ENCODE measurements at regions not wholly inside any gene's neighbourhood (a gene's known extent, or its start where the extent isn't known, plus 50 kb on each side); places are given as distances from the start of the nearest gene placed in this dataset.
"Not testable (repeated sequence)": the region's sequence is repeated elsewhere in the genome, so short reads cannot be mapped to it uniquely, and the experiment has no call there.

DNA sequence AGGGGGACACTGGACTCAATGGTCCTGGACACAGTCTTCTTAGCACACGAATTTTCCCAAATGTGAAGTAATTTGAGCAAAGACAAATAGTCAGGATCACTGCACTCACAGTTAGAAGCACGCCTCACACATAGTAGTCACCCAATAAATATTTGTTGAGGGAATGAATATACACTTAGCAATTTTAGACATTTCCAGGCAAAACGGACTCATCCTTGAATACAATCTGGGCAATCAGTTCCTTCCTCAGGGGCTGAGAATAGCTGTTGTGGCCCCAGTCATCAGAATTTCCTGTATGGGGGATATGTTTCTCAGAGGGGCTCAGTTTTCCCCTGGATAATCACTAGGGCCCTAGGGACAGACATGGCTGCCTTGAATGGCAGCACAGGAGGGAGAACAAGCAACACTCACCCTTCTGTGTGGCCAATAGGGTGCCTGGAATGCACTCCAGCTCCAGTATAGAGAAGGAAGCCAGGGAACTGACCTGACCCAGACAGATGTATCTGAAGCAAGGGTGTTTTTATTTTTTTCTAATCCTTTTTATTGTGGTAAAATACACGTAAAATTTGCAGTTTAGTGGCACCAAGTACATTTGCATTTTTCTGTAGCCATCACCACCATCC lies 282.7 kb upstream of the ZNF32 start:
- DNase-seq (ENCODE audit: low spot score), result no peak

DNA sequence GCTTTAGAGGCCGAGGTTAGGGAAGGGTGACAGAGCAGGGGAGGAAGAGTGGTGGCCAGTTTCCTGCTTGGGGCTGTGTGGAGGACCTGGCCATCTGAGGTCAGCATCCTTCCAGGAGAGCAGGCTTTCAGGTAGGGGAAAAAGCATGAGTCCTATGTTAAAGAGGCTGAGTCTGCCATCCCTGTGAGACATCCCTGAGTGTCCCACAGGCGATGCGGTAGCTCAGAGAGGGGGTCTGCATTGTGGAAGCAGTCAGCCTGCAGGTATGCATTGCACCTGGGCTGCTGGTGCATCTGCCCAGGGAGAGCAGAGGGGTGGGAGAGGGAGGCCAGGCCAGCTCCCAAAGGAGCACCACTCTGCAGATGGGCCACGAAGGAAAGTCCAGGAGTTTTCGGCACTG lies 282.1 kb upstream of the ZNF32 start:
- no peak for DNase-seq (ENCODE audit: low spot score)

DNA sequence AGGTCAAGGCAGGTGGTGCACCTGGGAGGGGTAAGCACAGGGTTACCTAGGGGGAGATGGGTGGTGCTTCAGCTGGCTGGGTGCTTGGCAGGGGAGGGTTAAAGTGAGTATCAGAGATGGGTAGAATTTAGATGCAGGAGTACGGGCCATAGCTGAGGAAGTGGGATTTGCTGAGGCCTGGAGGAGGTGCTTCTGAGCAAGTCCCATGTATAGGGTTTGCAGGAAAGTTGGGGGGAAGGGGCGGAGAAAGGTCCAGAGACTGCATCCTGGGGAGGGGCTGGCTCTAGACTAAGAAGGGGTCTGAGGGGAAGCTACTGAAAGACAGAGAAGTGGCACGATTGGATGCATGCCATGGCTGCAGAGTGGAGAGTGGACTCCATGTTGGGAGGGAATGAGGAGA lies 281.6 kb upstream of the ZNF32 start:
- no peak for DNase-seq (ENCODE audit: low spot score)

DNA sequence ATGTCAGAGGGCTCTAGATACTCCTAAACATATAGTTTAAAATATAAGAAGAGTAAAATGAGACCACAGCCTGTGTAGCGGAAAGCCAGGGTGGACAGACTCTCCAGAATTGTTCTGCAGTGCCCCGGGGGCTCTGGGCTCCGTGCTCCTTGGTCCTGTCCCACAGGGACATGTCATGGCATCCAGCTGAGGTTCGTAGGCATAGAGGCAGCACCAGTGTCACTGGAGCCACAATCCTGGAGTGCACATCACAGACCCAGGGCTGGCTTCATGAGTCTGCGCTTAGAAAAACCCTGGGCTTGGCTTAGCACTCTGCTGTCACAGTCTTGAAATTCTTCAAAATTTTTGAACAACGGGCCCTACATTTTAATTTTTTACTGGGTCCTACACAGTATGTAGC lies 280.4 kb upstream of the ZNF32 start:
- DNase-seq (ENCODE audit: low spot score), result no peak

DNA sequence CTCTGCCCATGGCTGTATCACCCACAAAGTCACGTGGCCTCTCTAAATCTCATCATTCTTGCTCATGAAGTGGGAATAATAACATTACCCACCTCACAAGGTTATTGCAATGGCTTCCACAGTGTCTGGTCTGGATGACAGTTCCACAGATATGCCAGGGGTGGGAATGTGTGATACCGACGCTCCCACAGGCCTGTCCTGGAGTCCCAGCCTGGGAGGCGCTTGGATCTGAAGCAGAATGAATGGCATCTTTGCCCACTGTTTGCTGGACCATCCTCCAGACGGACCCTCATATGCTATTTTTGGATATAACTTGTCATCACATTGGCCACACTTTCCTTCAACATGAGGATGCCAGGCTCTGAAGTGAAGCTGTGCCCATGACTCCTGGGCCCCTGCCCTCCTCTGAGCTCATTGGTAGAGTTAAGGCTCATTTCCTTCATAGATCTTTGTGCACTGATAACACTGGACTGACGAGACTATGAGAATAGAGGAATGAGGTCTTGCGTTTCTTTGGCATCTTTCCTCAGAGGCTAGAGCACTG lies 279.8 kb upstream of the ZNF32 start:
- DNase-seq (ENCODE audit: low spot score), result no peak

DNA sequence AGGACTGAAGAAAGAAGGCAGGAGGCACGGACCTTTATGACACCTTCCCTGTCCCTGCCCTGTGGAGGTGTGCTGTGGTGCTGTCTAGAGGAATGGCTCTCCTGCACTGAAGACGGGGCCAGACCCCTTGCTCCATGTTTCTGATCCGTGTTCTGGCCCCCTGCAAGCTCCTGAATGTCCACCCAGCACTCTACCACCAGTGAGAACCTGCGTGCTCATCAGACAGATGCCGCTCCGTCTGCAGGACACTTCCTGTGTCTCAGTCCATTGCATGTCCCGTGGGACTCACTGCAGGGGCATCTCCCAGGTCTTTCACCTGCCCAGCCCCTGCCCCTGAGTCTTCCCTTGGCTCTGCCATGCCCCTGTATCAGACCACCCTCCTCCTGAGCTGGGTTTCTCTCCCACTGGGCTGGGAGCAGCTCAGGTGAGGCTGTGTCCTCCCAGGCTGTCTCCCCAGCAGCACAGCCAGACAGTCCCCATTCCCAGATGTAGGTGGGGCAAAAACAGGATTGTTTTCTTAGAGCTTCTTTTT lies 278.3 kb upstream of the ZNF32 start:
- DNase-seq (ENCODE audit: low spot score), result no peak

DNA sequence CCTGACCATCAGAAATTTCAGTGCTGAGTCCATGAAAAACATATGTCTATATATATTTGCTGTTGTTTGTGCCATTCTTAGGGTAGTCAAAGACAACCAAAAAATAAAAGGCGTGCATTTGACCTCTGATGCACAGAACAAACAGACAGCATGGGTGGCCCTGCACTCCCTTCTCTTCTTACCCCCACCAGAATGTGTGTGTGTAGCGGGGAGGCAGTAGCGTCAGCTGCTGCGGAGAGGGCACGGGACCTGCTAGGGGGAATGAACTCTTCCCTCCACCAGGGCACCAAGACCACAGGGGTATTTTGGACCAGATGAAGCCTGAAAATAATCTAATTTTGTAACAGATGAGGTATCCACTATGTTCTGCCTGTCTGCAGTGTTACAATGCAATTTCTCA lies 277.7 kb upstream of the ZNF32 start:
- DNase-seq (ENCODE audit: low spot score), result no peak

DNA sequence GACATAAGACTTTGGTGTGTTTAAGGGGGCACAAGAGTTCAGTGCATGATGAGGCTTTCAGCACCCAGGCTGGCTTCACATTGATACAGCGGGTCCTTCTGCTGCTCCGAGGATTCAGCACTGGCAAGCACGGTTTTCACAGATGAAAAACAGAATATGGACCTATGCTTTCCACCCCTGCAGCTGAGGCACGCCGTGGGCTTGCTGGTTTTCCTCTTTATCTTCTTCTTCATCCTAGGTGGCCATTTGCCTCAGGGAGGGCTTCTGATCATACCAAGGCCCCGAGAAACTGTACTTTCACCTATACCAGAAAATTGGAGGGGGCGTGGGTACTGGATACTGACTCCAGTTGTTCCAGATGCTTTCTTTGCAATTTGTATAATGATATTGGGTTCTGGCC lies 277.1 kb upstream of the ZNF32 start:
- DNase-seq (ENCODE audit: low spot score), result no peak

DNA sequence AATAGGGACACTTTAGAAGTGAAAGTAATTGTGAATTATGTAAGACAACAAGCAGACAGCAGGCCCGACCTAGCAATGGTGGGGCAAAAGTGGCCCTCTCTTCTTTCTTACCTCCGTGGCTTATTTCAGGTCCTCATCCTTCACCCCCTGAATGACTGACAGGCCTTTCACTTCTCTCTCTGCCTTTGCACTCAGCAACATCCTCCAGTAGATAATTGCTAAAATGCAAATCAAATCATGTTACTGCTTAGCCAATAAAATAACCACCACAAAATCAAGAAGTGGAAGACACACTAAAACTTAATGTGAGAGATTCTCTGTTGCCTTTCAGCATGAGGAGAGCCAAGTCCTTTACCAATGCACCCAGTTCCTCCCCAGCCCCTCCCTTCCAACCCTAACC lies 274.6 kb upstream of the ZNF32 start:
- peak; percentile 30 for DNase-seq (ENCODE audit: low spot score)

DNA sequence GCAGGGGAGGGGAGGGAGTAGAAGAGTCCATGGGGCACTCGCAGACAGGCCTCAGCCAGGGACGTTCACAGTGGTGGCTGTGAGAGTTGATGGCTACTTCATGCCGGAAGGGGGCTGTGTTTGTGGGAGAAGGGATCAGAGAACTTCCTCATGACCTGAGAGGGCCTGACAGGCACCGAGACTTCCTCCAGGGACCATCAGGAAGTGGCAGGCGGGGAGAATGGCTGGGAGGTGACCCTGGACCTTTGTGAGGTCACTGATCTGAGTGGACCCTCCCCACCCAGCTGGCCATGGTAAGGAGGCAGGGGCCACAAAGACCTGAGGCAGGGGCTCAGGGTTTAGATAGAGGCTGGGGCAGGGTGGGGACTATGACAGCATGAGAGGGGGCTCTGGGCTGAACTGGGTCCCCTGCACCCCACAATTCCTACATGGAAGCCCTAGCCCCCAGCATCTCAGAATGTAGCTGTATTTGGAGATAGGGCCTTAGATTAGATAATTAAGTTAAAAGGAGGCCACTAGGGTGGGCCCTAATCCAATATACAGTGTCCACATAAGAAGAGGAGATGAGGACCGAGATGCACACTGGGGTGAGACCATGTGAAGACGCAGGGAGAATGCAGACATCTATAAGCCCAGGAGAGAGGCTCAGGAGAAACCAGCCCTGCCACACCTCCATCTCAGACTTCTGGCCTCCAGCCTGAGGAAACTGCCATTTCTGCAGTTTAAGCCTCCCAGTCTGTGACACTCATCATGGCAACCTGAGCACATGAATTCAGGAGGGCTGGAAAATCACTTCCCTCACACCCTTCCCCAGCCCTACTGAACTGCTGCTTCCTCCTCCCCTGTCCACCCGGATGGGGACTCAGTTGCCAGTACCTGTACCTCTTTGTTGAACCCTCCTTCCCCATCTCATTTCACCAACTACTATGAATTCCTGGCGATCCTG lies 273.9 kb upstream of the ZNF32 start:
- DNase-seq (ENCODE audit: low spot score), result no peak

DNA sequence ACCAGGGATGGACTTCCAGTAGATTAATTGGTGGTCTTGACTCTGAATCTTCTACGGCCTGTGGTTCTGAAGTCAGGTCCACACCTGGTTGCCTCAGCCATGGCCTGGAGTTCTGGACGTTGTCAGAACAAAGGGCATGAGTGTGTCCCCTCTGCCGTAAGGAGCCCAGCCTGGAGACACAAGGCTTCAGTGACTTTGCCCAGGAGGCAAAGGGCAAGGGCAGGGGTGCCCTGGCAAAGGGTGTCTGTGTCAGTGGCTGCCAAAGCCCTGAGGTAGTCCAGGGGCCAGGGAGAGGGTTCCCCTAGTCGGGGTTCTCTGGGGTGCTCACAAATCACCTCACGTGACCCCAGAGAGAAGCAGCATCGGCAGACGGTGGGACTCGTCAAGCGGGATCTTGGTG lies 273.2 kb upstream of the ZNF32 start:
- DNase-seq (ENCODE audit: low spot score), result no peak

DNA sequence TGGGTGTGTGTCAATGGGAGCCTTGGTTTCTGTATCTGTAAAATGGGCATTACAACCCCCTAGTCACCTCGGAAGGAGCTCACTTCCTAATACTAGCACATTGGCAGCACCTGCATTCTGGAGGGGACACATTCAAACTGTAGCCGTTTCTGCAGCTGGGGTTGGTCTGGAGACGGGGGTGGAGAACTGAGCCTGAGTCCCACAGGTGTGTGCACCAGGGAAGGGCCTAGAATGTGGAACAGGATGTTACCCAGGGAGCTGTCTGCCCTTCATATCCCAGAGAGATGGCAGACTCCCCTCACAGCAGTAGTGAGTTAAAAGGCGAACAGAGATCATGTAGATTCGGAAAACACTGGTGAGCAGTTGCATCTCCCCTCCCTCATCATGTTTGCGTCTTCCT lies 272.8 kb upstream of the ZNF32 start:
- no peak for DNase-seq (ENCODE audit: low spot score)

DNA sequence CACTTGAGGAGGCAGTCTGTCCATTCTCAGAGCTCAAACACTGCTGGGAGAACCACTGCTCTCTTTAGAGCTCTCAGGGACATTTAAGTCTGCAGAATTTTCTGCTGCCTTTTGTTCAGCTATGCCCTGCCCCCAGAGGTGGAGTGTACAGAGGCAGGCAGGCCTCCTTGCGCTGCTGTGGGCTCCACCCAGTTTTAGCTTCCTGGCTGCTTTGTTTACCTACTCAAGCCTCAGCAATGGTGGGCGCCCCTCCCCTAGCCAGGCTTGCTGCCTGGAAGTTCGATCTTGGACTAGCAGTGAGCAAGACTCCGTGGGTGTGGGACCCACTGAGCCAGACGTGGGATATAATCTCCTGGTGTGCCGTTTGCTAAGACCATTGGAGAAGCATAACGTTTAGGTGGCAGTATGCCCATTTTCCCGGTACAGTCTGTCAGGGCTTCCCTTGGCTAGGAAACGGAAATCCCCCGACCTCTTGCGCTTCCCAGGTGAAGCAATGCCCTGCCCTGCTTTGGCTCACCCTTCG lies 271.6 kb upstream of the ZNF32 start:
- DNase-seq (ENCODE audit: low spot score), result not testable (repeated sequence)

DNA sequence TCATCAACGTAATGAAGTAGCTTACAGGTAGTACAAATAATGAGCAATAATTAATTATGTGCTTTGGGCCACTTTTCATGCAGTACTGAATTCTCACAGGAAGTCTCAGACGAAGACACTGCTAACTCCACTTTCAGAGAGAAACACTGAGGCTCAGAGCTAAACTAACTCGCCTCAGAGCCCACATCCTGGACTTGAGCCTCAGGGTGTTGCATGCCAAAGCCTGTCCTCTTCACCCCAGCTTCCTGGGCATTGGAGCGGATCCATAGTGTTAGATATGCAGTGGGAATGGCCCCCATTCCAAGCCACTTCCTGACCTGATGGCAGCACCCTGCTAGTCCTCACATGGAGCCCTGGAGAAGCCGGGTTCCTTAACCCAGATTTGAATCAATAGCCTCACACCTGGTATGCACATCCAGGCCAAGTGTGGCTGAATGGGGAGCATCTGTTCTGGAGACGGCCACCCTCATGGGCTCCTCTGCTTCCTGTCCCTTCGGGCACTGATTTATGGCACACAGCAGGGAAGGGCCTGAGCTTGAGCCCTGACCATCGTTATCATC lies 265.1 kb upstream of the ZNF32 start:
- no peak for DNase-seq (ENCODE audit: low spot score)

DNA sequence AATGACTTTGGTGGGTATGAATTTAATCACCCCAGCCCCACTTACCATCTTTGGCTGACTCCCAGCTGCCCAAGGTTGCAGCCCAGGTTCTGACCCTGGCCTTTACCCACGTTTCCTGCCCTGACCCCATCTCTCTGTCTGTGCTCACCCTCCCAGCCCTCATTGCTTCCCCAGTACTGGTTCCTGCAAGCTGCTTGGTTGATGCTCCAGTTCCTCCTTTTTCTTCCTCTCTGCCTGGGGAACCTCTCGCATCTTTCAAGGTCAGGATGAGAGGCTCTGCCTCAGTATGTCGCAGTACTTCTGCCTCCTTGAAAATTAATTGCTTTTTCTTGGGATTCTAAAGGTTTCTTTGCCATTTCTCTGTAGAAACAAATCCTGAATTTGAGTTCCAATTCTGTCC lies 263.8 kb upstream of the ZNF32 start:
- no peak for DNase-seq (ENCODE audit: low spot score)

DNA sequence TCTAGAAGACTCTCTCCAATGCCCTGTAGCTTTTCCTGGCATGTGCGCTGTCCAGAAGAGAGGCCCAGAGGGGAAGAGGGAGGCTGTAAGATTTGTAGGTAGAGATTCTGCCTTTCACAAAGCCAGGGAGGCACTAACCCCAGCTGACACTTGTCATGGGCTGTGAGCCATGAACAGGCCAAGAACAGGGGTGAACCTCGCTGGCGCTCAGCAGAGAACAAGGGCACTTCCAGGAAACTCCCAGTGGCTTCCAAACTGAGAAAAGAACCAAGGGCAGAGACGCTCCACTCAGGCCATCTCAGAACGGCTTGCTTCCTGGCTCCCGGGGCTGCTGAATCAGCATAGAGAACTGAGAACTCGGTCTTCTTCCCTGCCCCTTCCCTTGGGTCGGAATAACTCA lies 257.8 kb upstream of the ZNF32 start:
- DNase-seq (ENCODE audit: low spot score), result no peak

DNA sequence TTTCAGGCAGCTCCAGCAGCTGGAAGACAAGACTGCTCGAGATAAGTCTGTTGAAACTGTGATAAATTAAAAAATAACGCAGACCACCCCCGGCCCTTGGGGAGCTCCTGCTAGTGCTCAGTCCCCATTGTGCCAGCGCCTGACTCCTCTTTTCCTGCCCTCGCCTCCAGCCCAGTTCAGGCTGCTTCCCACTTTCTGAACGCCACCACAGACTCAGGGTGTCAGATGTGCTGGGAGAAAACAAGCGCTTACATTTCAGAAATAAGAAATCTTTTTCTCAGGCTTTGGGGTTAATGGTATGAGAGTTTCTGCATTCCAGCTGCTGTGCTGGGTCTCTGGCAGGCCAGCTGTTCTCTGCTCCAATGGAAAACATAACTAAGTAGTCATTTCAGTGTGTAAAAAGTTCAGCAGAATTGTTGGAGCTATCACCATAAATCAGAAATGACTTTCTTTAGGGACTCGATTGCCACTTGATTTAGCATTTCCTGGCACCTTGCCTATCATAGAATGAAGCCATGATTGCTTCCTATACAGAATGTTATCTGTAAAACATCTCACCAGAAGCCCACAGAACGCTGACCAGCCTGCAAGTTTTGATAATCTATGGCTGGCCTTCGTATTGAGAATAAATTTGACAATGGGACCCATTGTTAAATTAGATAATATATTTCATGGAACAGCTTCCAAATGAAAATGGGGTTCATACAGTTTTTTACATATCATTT lies 257.0 kb upstream of the ZNF32 start:
- DNase-seq (ENCODE audit: low spot score), result no peak

DNA sequence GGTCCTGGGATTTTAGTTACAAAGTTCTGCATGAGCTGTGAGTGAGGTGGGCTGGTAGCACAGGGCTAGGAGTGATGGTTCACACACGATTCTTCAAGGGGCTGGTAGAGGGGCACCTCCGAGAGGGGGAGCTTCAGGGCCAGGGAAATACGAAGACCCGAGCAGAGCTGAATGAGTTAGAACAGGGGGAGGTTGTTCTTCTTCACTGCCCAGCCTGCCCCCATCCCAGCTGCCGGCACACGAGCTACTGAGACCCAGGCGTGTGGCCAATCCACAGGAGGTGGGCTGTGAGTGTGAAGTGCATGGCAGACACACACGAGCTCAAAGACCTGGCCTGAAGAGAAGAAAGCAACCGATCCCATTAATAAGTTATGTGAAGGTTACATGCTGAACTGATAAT lies 256.2 kb upstream of the ZNF32 start:
- DNase-seq (ENCODE audit: low spot score), result no peak

DNA sequence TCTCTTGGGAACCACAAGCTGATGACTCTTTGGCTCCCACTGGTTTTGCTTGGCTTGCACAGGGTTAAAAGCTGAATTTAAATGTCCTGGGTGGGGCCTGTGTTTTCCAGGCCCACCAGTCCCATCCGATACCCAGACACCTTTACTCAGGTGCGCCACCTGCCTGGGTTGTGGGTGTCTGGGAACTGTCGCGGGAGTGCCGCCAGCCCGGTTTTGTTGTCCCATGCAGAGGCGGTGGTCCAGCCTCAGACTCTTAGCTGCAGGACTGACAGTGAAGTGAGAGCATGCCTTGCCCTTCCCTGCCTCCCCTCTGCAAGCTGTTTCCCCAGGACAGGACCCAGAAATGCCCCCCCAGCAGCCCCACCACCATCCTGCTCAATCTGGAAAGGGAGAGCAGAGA lies 255.6 kb upstream of the ZNF32 start:
- no peak for DNase-seq (ENCODE audit: low spot score)

DNA sequence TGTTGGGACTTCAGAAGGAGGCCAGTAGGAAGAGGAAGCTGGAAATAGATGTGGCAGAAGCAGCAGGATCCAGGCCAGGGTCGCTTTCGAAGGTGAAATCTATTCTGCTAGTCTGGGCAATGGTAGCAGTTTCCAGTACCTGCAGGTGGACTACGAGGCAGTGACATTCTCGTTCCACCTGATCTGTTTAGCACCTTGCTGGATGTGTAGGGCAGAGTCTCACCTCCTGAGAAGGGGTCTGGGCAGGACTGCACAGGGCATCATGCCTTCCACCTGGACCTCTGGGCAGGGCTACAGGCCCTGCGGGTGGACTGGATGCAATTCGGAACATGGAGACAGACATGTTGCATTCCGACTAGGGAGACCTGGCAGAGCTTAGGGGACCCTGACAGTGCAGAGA lies 254.8 kb upstream of the ZNF32 start:
- DNase-seq (ENCODE audit: low spot score), result no peak

DNA sequence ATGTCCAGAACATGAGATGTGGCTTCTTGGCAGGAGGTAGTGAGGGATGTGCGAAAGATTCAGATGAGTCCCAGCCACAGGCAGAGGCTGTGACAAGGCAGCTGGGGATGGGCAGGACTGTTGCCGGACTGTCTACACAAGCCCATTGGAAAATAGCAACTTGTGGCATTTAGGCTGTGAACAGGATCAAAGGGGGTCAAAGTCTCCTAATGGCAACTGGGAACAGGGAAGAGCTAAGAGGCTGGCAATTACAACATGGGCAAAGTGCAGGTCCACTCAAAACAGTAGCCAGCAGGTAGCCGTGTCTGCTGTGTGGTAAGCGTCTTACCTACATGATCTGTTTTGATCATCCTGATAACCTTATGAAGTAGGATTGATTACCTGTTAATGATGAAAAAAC lies 254.2 kb upstream of the ZNF32 start:
- no peak for DNase-seq (ENCODE audit: low spot score)
